ENCODE measurements at regions not wholly inside any gene's neighbourhood (a gene's known extent, or its start where the extent isn't known, plus 50 kb on each side); places are given as distances from the start of the nearest gene placed in this dataset.

GRCh38 chrY:12500096-12500495 lies 200.9 kb upstream of the USP9Y start:
- TF ChIP-seq CTCF (IDR thresholded peaks at IDR 0.05) (no peak), POLR2A (IDR thresholded peaks at IDR 0.05) (no peak)
